OCI-LY1 (cell line): ENCODE measurements at regions not wholly inside any gene's neighbourhood (a gene's known extent, or its start where the extent isn't known, plus 50 kb on each side); places are given as distances from the start of the nearest gene placed in this dataset.

ENCODE experiments used
- H2AFZ ChIP-seq: fragments of 200-600 bp; sonication (generic), shearing (Covaris generic); 2 replicates; pipeline ENCODE4 v1.6.0; 2014; ENCODE audit warnings: antibody characterized with exemption, mild to moderate bottlenecking, low read length
- H3F3A ChIP-seq: fragments of 200-600 bp; sonication (generic), shearing (Covaris generic); 2 replicates; pipeline ENCODE4 v1.6.0; 2014; ENCODE audit warnings: mild to moderate bottlenecking, antibody characterized with exemption, low read length, moderate library complexity; ENCODE audit not compliant: insufficient read depth
- H3K27ac ChIP-seq: fragments of 200-600 bp; sonication (generic); 2 replicates; pipeline ENCODE4 v1.5.1; 2014; ENCODE audit warnings: low read length, mixed run types, mild to moderate bottlenecking, low read depth; ENCODE audit not compliant: poor library complexity, severe bottlenecking
- H3K27me3 ChIP-seq: fragments of 200-600 bp; sonication (generic); 2 replicates; pipeline ENCODE4 v1.6.0; 2014; ENCODE audit warnings: antibody characterized with exemption, mild to moderate bottlenecking, low read length, moderate library complexity; ENCODE audit not compliant: insufficient read depth
- H3K36me3 ChIP-seq: fragments of 200-600 bp; sonication (generic); 2 replicates; pipeline ENCODE4 v1.6.1; 2014; ENCODE audit warnings: mild to moderate bottlenecking, antibody characterized with exemption, low read length, moderate library complexity, mixed read lengths; ENCODE audit not compliant: insufficient read depth
- H3K4me1 ChIP-seq: fragments of 200-600 bp; sonication (generic); 2 replicates; pipeline ENCODE4 v1.5.1; 2014; ENCODE audit warnings: mild to moderate bottlenecking, low read length, moderate library complexity; ENCODE audit not compliant: insufficient read depth, severe bottlenecking
- H3K4me2 ChIP-seq: fragments of 200-600 bp; sonication (generic), shearing (Covaris generic); 2 replicates; pipeline ENCODE4 v1.6.1; 2014; ENCODE audit warnings: low read length
- H3K4me3 ChIP-seq: fragments of 200-600 bp; sonication (generic); 2 replicates; pipeline ENCODE4 v1.5.1; 2014; ENCODE audit warnings: low read length, low read depth, mild to moderate bottlenecking, mixed read lengths; ENCODE audit not compliant: poor library complexity, severe bottlenecking
- H3K79me2 ChIP-seq: fragments of 200-600 bp; shearing (Covaris generic); 2 replicates; pipeline ENCODE4 v1.6.1; 2016; ENCODE audit warnings: mixed run types, low read length, mixed read lengths; ENCODE audit not compliant: insufficient read depth
- H3K9ac ChIP-seq: fragments of 200-600 bp; sonication (generic), shearing (Covaris generic); 2 replicates; pipeline ENCODE4 v1.6.1; 2014; ENCODE audit warnings: mild to moderate bottlenecking, low read length, mixed read lengths
- H3K9me2 ChIP-seq: fragments of 200-600 bp; sonication (generic), shearing (Covaris generic); 2 replicates; pipeline ENCODE4 v1.6.1; 2014; ENCODE audit warnings: low read depth, mild to moderate bottlenecking, low read length, mixed read lengths
- H3K9me3 ChIP-seq: fragments of 200-600 bp; shearing (Covaris generic); 2 replicates; pipeline ENCODE4 v1.6.1; 2014; ENCODE audit warnings: low read length, mixed read lengths
- H4K20me1 ChIP-seq: fragments of 200-600 bp; sonication (generic), shearing (Covaris generic); 2 replicates; pipeline ENCODE4 v1.6.0; 2016; ENCODE audit warnings: mild to moderate bottlenecking, low read length; ENCODE audit not compliant: insufficient read depth
- EZH2 ChIP-seq: fragments of 200-600 bp; sonication (generic), shearing (Covaris generic); IDR thresholded peaks from 2 replicates; pipeline ENCODE4 v1.8.0; 2017; ENCODE audit warnings: borderline replicate concordance, mixed run types, mild to moderate bottlenecking, antibody characterized with exemption, low read length, moderate library complexity, mixed read lengths
- TF ChIP-seq, protein P1 (sequence below): fragments of 200-600 bp; sonication (generic), shearing (Covaris generic); IDR thresholded peaks from 2 replicates; pipeline ENCODE4 v1.5.1; 2017; ENCODE audit warnings: mild to moderate bottlenecking, antibody characterized with exemption, low read length, moderate library complexity, mixed read lengths

DNA sequence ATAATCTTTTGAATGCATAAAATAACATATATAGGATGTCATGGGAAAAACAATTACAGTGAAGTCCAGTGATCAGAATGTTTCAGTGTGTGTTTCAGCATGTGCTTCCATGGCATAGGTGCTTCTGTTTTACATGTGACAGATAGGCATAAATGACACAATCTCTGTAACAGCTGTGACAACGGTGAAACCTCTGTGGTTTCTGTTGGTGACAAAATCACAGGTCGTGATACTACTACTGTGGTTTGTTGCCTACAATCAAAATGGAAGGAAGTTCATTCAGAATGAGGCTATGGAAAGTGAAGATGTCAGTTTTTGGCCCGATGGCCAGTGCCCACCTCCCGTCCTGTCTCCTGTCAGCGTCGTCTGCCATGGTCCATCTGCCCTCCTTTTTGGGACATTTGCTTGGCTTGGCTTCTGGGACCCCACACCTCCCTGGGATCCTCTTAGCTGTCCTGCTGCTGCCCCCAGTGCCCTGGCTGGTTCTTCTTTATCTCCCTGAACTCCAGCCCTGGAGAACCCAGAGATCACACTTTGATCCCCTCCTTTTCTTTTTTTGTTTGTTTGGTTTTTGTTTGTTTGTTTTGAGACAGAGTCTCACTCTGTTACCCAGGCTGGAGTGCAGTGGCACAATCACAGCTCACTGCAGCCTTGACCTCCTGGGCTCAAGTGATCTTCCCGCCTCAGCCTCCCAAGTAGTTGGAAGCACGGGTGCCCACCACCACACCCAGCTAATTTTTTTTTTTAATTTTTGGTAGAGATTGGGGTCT is 79.3 kb upstream of the NAA20 start:
- TF ChIP-seq, protein P1, sequence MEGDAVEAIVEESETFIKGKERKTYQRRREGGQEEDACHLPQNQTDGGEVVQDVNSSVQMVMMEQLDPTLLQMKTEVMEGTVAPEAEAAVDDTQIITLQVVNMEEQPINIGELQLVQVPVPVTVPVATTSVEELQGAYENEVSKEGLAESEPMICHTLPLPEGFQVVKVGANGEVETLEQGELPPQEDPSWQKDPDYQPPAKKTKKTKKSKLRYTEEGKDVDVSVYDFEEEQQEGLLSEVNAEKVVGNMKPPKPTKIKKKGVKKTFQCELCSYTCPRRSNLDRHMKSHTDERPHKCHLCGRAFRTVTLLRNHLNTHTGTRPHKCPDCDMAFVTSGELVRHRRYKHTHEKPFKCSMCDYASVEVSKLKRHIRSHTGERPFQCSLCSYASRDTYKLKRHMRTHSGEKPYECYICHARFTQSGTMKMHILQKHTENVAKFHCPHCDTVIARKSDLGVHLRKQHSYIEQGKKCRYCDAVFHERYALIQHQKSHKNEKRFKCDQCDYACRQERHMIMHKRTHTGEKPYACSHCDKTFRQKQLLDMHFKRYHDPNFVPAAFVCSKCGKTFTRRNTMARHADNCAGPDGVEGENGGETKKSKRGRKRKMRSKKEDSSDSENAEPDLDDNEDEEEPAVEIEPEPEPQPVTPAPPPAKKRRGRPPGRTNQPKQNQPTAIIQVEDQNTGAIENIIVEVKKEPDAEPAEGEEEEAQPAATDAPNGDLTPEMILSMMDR = no peak
- no peak for TF ChIP-seq EZH2

DNA sequence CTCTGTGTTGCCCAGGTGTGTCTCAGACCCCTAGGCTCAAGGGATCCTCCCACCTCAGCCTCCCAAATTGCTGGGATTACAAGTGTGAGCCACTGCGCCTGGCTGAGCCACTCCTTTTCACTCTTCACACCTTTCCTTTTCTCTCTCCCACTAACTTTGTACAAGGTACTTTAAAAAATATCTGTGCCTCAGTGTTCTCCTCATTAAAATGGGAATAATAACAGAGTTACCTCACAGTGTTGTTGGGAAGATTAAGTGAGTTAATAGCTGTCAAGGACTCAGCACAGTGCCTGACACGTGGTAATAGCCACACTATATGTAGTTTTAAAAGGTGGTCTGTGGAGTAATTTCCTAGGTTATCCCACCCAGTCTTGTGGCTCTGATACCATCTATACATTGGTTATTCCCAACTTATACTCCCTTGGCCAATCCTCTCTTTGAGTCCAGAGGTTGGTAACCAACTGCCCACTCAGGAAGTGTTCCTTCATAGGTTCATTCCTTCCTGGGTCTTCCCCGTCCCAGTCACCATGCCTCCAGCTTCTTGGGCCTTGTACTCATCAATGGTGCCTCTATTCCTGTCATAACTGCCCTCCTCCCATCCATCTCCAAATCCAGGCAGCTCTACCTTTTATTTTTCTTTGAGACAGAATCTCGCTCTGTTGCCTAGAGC is 78.6 kb upstream of the NAA20 start:
- no peak overlapping the region for H3K4me2 ChIP-seq
- H3K36me3 ChIP-seq = no peaks in the 10 kb centered on the region
- H3K4me3 ChIP-seq = no peak overlapping the region
- TF ChIP-seq EZH2 = no peak
- TF ChIP-seq, protein P1 = no peak
- no peak overlapping the region for H3K27ac ChIP-seq
- H3K4me1 ChIP-seq = no peaks in the 10 kb centered on the region
- H3K79me2 ChIP-seq = no peaks in the 10 kb centered on the region
- no peaks in the 10 kb centered on the region for H3K9me2 ChIP-seq
- H4K20me1 ChIP-seq = no peaks in the 10 kb centered on the region
- no peak overlapping the region for H2AFZ ChIP-seq
- no peak overlapping the region for H3K9ac ChIP-seq
- H3K27me3 ChIP-seq = 0 out of 2 replicates have a peak, but pooled peaks cover 4% of the 10 kb centered on the region
- H3K9me3 ChIP-seq = no peaks in the 10 kb centered on the region
- no peaks in the 10 kb centered on the region for H3F3A ChIP-seq

More for the DNA sequence above, 79.3 kb upstream of the NAA20 start:
- H3K36me3 ChIP-seq = no peaks in the 10 kb centered on the region
- H3K27ac ChIP-seq = no peak overlapping the region
- H3K27me3 ChIP-seq = 0 out of 2 replicates have a peak, but pooled peaks cover 4% of the 10 kb centered on the region
- H3K79me2 ChIP-seq = no peaks in the 10 kb centered on the region
- no peaks in the 10 kb centered on the region for H3K4me1 ChIP-seq
- no peak overlapping the region for H3K4me3 ChIP-seq
- no peaks in the 10 kb centered on the region for H3K9me2 ChIP-seq
- no peaks in the 10 kb centered on the region for H4K20me1 ChIP-seq
- H3K9me3 ChIP-seq = no peaks in the 10 kb centered on the region
- no peaks in the 10 kb centered on the region for H3F3A ChIP-seq
- H3K4me2 ChIP-seq = no peak overlapping the region
- no peak overlapping the region for H2AFZ ChIP-seq
- H3K9ac ChIP-seq = no peak overlapping the region

DNA sequence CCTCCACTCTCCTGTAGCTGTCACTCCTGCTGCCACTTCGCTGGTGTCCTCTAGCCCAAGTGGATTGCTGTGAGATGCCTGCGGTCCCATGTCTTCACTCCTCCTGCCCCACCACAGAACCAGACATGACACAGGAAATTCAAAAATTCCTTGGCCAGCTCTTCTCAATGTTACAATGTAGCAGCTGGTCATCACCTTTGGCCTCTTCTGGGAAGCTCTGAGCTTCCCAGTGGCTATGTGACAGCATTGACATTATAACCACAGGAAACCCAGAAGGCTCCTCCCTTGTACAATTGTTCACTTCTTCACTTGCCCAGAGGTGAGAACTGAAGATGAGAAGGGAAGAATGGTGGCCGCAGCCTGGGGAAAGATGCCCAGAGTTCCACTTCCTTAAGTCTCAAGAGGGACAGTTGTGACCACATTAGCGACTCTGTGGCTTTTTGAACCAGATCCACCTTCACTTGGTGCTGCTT is 76.1 kb upstream of the NAA20 start:
- Histone ChIP-seq H3K9me3 (no peaks in the 10 kb centered on the region), H3K4me3 (no peak overlapping the region), H3K27ac (no peak overlapping the region), H4K20me1 (no peaks in the 10 kb centered on the region), H3K27me3 (no peaks in the 10 kb centered on the region), H3K9ac (no peak overlapping the region), H3K4me2 (no peak overlapping the region), H3K4me1 (no peaks in the 10 kb centered on the region), H3F3A (no peaks in the 10 kb centered on the region), H3K36me3 (no peaks in the 10 kb centered on the region), H3K9me2 (no peaks in the 10 kb centered on the region), H2AFZ (no peak overlapping the region), H3K79me2 (no peaks in the 10 kb centered on the region)
- no peak for TF ChIP-seq EZH2
- TF ChIP-seq, protein P1 = no peak
